ENCODE measurements at regions not wholly inside any gene's neighbourhood (a gene's known extent, or its start where the extent isn't known, plus 50 kb on each side); places are given as distances from the start of the nearest gene placed in this dataset.
A peak's percentile ranks its signal among the peaks of the same experiment; 100 is the strongest.

DNA sequence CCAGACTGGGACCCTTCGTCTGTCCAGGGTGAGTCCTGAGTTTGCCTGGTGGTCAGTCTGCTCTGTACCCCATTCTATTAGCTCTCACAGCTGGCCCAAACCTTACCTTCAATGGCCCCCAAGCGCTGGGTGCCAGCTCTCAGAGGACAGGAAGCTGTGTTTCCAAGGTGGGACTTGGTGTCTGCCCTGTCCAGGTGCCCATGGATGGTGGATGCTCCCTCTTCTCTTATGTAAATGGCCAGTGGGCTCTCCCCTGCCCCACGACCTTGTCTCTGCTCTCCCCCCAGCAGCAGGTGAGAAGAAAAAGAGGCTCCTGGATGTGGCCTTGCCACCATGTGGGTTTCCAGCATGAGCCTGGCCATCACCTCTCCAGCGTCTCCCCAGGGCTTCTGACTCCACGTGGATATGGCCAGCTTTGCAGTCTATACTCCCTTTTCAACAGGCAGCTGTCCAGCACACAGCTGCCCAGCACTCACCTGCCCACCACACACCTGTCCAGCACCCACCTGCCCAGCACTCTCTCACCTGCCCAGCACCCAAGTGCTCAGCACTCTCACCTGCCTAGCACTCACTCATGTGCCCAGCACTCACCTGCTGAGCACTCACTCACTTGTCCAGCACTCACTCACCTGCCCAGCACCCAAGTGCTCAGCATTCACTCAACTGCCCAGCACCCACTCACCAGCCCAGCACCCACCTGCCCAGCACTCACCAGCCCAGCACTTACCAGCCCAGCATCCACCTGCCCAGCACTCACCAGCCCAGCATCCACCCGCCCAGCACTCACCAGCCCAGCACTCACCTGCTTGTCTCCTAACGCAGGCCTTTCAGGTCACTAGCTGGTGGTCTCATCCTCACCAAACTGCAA lies 136.2 kb upstream of the IRX2 start:
- WGBS, 2 donors, result 86% methylated on average over 7 of the region's 7 CpGs
- peak in 1 of 2 donors; percentile 56 for DNase-seq (ENCODE audit: low spot score in 2 of 2)
- no peak overlapping the region for H3K4me3 ChIP-seq (ENCODE audit: low read depth, poor library complexity, severe bottlenecking)
- intact Hi-C loops (cut with DNase I; ENCODE audit: low total_unique reads), result no loop called here
- TF ChIP-seq, protein P1, sequence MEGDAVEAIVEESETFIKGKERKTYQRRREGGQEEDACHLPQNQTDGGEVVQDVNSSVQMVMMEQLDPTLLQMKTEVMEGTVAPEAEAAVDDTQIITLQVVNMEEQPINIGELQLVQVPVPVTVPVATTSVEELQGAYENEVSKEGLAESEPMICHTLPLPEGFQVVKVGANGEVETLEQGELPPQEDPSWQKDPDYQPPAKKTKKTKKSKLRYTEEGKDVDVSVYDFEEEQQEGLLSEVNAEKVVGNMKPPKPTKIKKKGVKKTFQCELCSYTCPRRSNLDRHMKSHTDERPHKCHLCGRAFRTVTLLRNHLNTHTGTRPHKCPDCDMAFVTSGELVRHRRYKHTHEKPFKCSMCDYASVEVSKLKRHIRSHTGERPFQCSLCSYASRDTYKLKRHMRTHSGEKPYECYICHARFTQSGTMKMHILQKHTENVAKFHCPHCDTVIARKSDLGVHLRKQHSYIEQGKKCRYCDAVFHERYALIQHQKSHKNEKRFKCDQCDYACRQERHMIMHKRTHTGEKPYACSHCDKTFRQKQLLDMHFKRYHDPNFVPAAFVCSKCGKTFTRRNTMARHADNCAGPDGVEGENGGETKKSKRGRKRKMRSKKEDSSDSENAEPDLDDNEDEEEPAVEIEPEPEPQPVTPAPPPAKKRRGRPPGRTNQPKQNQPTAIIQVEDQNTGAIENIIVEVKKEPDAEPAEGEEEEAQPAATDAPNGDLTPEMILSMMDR (IDR thresholded peaks at IDR 0.05), result no peak
- TF ChIP-seq POLR2A (IDR thresholded peaks at IDR 0.05), result no peak

DNA sequence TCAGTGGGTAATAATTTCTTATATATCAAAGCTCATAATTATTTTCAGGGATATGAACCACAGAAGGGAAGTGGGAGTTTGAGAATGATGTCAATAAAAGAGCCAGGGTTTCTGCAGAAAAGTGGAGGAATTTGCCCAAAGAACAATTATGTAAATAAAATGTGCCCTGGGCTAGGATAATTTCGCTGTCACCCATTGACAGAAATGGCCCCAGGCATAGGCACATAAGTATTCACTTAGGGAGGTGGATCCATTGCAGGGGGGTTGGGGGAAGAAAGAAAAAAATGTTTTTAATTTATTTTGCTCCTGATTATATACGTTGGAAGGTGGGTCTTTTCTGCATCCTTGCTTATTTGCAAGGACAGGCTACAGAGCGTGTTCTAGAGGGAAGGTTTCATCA lies 135.1 kb upstream of the IRX2 start:
- TF ChIP-seq POLR2A (IDR thresholded peaks at IDR 0.05), result no peak
- TF ChIP-seq, protein P1 (IDR thresholded peaks at IDR 0.05), result no peak
- intact Hi-C loops (cut with DNase I; ENCODE audit: low total_unique reads), result no loop called here
- DNase-seq (ENCODE audit: low spot score in 2 of 2), result peak in 1 of 2 donors; percentile 9
- 48 to 57% methylated on average over 3 of the region's 3 CpGs for WGBS, 2 donors
- no peak overlapping the region for H3K4me3 ChIP-seq (ENCODE audit: low read depth, poor library complexity, severe bottlenecking)

DNA sequence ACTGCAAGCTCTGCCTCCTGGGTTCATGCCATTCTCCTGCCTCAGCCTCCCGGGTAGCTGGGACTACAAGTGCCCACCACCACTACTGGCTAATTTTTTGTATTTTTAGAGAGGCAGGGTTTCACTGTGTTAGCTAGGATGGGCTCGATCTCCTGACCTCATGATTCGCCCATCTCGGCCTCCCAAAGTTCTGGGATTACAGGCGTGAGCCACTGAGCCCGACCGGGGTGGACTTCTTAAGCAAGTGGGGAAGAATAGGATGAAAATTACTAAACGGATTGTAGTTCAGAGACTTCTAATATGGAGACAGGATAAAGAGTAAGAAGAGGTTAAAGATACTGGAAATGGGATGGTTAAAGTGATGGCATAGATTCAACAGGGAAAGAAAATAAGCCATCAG lies 132.3 kb upstream of the IRX2 start:
- TF ChIP-seq, protein P1 (IDR thresholded peaks at IDR 0.05), result no peak
- TF ChIP-seq POLR2A (IDR thresholded peaks at IDR 0.05), result no peak
- WGBS, 2 donors, result 92 to 94% methylated on average over 8 of the region's 8 CpGs
- H3K4me3 ChIP-seq (ENCODE audit: low read depth, poor library complexity, severe bottlenecking), result no peak overlapping the region
- intact Hi-C loops (cut with DNase I; ENCODE audit: low total_unique reads), result no loop called here
- peak in 1 of 2 donors; percentile 52 for DNase-seq (ENCODE audit: low spot score in 2 of 2)

DNA sequence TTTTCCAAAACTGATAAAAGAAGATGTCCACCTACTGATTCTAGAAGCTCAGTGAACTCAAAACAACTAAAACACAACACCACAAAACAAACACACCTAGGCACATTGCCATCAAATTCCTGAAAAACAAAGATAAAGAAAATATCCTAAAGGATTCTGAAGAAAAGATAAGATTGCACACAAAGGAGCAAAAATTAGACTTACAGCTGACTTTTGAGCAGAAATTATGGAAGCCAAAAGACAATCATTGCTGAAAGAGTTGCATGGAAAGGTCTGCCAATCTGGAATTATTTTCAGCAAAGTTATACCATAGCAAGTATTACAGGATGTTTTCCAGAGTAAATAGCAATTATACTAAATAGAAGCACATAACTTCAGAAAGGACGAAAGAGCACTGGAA lies 128.2 kb upstream of the IRX2 start:
- TF ChIP-seq POLR2A (IDR thresholded peaks at IDR 0.05), result no peak
- TF ChIP-seq, protein P1 (IDR thresholded peaks at IDR 0.05), result no peak
- no peak for DNase-seq (ENCODE audit: low spot score in 2 of 2)
- WGBS, 2 donors, result 89 to 94% methylated on average over 1 of the region's 1 CpG
- intact Hi-C loops (cut with DNase I; ENCODE audit: low total_unique reads), result no loop called here
- no peak overlapping the region for H3K4me3 ChIP-seq (ENCODE audit: low read depth, poor library complexity, severe bottlenecking)

DNA sequence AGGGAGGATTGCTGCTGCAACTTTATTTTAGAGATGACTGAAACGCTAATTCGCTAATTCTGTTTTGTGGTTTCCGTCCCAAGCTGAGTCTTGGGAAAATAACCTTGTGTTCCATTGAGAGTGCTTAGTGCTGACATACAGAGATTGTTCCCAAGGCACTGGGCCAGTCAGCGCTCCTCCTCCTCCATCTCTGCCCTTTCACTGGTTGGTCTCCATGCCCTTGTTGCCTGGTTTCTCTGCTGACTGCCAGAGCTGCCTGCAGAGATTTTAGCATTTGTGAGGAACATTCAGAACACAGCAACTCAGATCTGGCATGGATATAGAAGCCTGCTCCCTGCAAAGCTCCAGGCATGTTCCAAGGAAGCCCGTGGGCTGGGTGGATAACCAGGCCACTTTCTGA lies 126.0 kb upstream of the IRX2 start:
- H3K4me3 ChIP-seq (ENCODE audit: low read depth, poor library complexity, severe bottlenecking), result no peak overlapping the region
- peak; percentile 1 to 26 for DNase-seq (ENCODE audit: low spot score in 2 of 2)
- WGBS, 2 donors, result 85 to 88% methylated on average over 5 of the region's 5 CpGs
- TF ChIP-seq, protein P1 (IDR thresholded peaks at IDR 0.05), result no peak
- intact Hi-C loops (cut with DNase I; ENCODE audit: low total_unique reads), result no loop called here

DNA sequence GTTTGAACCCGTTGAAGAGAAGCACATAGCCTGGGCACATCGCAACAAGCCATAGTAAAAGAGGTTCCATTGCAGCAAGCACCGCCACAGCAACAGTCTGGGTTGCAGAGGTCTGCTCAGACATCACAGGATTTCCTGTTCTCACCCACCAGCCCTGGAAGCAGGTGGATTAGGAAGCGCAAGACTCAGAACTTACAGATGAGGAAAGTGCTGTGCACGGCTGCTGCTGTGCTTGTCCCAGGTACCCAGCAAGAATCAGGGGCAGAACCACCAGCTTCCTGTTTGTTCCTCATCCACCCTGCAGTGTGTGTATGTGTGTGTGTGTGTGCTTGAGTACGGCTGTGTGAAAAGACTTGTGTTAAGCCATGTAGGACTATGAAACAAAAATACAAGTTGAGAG lies 124.7 kb upstream of the IRX2 start:
- DNase-seq (ENCODE audit: low spot score in 2 of 2), result peak; percentile 5 to 45

More for the DNA sequence above, 124.7 kb upstream of the IRX2 start:
- no peak overlapping the region for H3K4me3 ChIP-seq (ENCODE audit: low read depth, poor library complexity, severe bottlenecking)
- intact Hi-C loops (cut with DNase I; ENCODE audit: low total_unique reads), result no loop called here
- TF ChIP-seq, protein P1 (IDR thresholded peaks at IDR 0.05), result no peak
- no peak for TF ChIP-seq POLR2A (IDR thresholded peaks at IDR 0.05)
- 90 to 94% methylated on average over 6 of the region's 6 CpGs for WGBS, 2 donors

Data from lower leg skin (tissue), 4 donors.